GM12873 (cell line): ENCODE measurements at regions not wholly inside any gene's neighbourhood (a gene's known extent, or its start where the extent isn't known, plus 50 kb on each side); places are given as distances from the start of the nearest gene placed in this dataset.

Experiments used
- CTCF ChIP-seq: IDR thresholded peaks from 2 replicates; pipeline ENCODE4 v1.5.1; 2012; ENCODE audit warnings: low read depth, mild to moderate bottlenecking, moderate library complexity, low read length, control low read depth; ENCODE audit not compliant: insufficient read depth; ENCODE audit errors: missing control alignments

DNA sequence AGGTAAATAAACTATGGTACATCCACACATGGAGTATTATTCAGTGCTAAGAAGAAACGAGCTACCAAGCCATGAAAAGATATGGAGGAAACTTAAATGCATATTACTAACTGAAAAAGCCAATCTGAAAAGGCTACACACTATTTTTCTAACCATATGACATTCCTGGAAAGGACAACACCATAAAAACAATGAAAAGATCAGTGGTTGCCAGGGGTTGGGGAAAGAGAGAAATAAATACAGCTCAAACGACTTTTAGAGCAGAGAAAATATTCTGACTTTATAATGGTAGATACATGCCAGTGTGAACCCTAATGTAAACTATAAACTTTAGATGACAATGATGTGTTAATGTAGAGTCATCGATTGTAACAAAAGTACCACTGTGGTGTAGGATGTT, 225.9 kb upstream of the BTBD3 start:
- TF ChIP-seq CTCF: no peak

- TF ChIP-seq CTCF: no peak
These were observed 225.1 kb upstream of the BTBD3 start for GRCh38 chr20:11692567-11692966.

DNA sequence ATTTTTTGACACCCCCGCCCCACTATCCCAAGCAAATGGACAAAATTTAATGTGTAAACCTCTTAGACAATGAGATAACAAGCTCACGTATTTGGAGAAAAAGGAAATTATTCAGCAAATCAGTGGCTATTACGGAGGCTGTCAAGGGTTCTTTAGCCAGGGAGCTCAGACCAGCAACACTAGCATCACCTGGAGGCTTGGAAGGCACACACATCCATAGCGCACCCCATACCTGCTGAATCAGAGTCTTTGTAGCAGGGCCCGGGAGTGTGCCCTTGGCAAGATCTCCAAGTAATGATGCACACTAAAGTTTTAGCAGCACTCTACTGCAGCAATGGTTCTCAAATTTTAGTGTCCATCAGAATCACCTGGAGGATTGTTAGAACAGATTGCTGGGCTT, 223.2 kb upstream of the BTBD3 start:
- TF ChIP-seq CTCF: no peak

DNA sequence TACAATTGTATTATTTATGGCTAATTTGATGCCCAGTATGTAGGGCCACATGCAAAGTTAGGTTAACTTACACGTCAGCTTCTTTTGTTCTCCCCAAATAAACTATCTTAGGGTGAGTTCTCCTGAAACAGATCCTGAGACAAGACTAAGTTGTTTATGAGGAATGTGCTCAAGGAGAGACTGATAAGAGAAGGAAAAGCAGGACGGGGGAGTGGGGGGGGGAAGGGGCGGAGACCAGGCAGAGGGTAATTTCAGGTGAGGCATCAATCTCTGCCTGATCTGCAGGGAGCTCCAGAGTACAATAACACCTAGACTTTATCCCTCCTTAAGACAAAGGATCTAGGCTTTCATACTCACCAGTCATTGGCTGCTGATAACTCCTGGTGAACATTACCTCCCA, 220.6 kb upstream of the BTBD3 start:
- TF ChIP-seq CTCF: no peak

GRCh38 chr20:11697646-11698045, 220.0 kb upstream of the BTBD3 start:
- TF ChIP-seq CTCF: no peak

DNA sequence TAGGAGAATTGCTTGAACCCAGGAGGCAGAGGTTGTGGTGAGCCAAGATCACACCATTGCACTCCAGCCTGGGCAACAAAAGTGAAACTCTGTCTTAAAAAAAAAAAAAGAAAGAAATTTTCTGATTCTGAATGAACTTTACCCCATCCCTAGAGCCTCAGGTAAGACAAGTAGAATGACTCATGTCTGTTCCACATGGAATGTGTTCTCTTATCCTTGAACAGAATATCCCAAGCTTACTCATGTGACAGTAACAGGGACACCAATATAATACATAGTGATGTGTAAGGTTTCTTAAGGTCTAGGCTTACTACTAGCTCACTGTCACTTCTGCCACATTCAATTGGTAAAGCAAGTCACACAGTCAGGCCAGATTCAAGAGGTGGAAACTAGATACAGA, 219.6 kb upstream of the BTBD3 start:
- no peak for TF ChIP-seq CTCF

- TF ChIP-seq CTCF: no peak
These were observed 216.9 kb upstream of the BTBD3 start for GRCh38 chr20:11700831-11701230.

DNA sequence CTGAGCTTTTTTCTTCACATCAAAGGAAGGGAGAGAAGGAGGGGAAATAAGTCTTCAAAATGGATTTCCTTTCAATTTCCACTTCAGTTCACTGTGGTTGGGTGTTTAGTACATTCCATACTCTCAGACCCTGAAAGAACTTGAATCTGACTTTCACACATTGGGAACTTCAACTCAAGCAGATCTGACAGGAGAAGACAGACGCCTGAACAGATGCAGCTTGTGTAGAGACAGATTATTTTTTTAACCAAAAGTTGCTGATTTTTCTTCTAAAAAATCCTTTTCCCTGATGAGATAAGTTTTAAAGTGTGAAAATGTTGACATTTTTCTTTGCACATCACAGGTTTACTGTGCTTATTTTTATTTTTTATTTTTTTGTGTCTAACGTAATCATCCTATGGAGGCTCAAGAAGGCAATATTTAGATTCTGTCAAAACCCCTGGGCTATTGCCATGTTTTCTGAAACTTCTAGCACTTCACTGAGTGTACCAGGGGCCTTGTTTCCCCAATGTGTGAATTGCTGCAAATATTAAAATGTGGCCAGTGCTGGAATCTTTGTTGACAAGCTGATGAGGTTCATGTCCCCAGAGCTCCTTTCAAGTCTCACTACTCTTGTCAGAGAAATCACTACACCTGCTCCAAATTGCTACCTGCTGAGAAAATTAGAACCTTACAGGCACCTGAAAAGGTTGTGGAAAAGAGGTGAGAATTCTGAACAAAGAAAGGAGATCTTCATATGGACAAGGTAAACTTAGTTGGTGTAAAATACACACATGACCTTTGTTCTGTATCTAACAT, 214.8 kb upstream of the BTBD3 start:
- no peak for TF ChIP-seq CTCF
